ENCODE measurements at regions not wholly inside any gene's neighbourhood (a gene's known extent, or its start where the extent isn't known, plus 50 kb on each side); places are given as distances from the start of the nearest gene placed in this dataset.

DNA sequence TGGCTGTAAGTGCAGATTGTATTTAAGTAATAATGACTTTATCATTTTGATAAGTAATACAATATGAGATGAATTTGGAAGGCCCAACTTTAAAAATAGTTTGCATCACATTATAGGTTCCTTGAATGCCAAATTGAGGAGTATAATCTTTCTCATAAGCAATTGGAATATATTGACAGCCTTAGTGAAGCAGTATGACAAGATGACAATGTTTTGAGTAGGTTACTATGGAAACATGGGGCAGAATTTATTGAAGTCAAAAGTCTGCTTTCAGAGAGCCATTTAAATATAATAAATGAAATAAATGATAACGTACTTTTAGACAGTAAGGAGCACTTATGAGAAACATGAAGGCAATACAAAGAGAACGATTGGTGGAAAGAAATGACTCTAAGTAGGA, 776.4 kb downstream of the TECRL start:
- H3K27ac Mint-ChIP-seq: no peak overlapping the region
- peaks cover 3% of the 10 kb centered on the region for H3K9me3 Mint-ChIP-seq (ENCODE audit: low read depth)
- H3K27me3 Mint-ChIP-seq: no peaks in the 10 kb centered on the region
- no peak overlapping the region for H3K4me3 Mint-ChIP-seq (ENCODE audit: low read depth)
- H3K4me1 Mint-ChIP-seq (ENCODE audit: low read depth): no peaks in the 10 kb centered on the region
- H3K36me3 Mint-ChIP-seq (ENCODE audit: insufficient read depth): no peaks in the 10 kb centered on the region
- TF ChIP-seq, protein P1, sequence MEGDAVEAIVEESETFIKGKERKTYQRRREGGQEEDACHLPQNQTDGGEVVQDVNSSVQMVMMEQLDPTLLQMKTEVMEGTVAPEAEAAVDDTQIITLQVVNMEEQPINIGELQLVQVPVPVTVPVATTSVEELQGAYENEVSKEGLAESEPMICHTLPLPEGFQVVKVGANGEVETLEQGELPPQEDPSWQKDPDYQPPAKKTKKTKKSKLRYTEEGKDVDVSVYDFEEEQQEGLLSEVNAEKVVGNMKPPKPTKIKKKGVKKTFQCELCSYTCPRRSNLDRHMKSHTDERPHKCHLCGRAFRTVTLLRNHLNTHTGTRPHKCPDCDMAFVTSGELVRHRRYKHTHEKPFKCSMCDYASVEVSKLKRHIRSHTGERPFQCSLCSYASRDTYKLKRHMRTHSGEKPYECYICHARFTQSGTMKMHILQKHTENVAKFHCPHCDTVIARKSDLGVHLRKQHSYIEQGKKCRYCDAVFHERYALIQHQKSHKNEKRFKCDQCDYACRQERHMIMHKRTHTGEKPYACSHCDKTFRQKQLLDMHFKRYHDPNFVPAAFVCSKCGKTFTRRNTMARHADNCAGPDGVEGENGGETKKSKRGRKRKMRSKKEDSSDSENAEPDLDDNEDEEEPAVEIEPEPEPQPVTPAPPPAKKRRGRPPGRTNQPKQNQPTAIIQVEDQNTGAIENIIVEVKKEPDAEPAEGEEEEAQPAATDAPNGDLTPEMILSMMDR (IDR thresholded peaks at IDR 0.05; ENCODE audit: unreplicated experiment): no peak
- no peak for DNase-seq (ENCODE audit: low spot score, unreplicated experiment)

DNA sequence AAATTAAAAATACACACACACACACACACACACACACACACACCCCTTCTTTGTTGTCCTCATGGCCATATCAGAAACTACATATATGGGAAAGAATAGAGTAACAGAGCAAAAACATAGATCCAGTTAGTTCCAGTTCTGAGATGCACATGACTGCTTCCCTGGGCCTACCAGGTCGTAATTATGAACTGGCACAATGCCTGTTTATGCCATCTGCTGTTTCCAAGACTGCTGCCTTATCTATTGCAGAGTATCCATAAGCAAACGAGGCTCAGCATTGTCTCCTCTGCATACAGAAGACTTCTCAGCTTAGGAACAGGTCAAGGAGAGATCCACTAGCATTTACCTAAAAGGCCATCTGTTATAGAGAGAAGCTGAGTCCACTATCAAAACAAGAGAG, 789.0 kb downstream of the TECRL start:
- TF ChIP-seq, protein P1 (IDR thresholded peaks at IDR 0.05; ENCODE audit: unreplicated experiment): no peak
- Mint-ChIP-seq H3K9me3 (ENCODE audit: low read depth) (no peaks in the 10 kb centered on the region), H3K27ac (no peak overlapping the region), H3K36me3 (ENCODE audit: insufficient read depth) (no peaks in the 10 kb centered on the region), H3K4me3 (ENCODE audit: low read depth) (no peak overlapping the region), H3K27me3 (no peaks in the 10 kb centered on the region), H3K4me1 (ENCODE audit: low read depth) (no peaks in the 10 kb centered on the region)
- no peak for DNase-seq (ENCODE audit: low spot score, unreplicated experiment)

DNA sequence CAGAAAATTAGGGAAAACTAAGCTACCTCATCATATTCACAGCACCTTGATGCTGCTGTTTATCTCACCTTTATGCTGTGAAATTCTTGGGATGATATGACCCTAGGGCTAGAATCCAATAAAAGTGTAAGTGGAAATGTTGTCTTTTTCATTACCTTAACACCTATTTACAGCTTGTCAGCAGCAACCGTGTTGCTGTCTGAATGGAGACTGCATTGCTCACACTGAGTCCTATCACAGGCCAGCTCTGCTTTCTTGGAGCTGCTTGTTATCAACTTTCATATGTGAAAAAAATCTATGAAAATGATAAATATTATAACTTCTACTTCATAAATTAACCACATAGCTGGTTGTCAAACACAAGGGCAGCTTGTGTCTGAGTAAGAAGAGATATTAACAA, 789.5 kb downstream of the TECRL start:
- TF ChIP-seq, protein P1 (IDR thresholded peaks at IDR 0.05; ENCODE audit: unreplicated experiment): no peak
- DNase-seq (ENCODE audit: low spot score, unreplicated experiment): no peak
- Mint-ChIP-seq H3K4me1 (ENCODE audit: low read depth) (no peaks in the 10 kb centered on the region), H3K27me3 (no peaks in the 10 kb centered on the region), H3K27ac (no peak overlapping the region), H3K9me3 (ENCODE audit: low read depth) (no peaks in the 10 kb centered on the region), H3K36me3 (ENCODE audit: insufficient read depth) (no peaks in the 10 kb centered on the region), H3K4me3 (ENCODE audit: low read depth) (no peak overlapping the region)

DNA sequence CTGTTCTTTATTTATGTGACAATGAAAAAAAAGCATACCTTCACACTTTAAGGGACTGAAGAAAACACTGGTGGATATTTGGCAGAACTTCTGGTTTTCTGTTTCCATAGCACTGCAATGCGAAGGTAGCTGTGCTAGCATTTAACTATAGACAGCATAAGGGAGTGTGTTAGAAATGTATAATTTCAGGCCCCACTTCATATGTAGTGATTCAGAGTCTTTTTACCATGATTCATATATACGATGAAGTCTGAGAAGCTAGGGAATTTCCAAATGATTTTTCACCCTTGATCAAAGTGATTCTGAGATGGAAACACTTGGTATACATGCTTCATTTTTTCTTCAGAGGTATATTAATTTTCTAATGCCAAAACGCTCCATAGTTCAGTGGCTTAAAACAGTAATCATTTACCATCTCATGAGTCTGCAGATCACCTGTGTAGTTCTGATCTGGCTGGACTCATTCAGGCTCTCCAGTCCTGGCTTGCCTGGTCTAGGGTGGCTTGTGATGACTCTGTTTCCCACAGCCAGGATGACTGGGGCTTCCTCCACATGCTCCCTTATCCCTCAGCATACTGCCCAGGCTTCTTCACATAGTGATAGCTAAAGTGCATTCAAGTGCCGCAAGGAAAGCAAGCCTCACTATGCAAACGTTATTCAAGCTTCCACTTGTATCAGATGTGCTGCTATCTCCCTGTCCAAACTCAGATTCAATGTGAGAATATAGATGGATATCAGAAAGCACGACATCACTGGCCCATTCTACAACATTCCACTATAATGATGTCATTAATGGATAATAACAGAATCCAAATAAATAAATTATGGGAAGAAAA, 790.1 kb downstream of the TECRL start:
- Mint-ChIP-seq H3K36me3 (ENCODE audit: insufficient read depth) (no peaks in the 10 kb centered on the region), H3K4me3 (ENCODE audit: low read depth) (no peak overlapping the region), H3K9me3 (ENCODE audit: low read depth) (no peaks in the 10 kb centered on the region), H3K27ac (no peak overlapping the region), H3K4me1 (ENCODE audit: low read depth) (no peaks in the 10 kb centered on the region), H3K27me3 (no peaks in the 10 kb centered on the region)
- TF ChIP-seq, protein P1 (IDR thresholded peaks at IDR 0.05; ENCODE audit: unreplicated experiment): no peak
- DNase-seq (ENCODE audit: low spot score, unreplicated experiment): no peak

DNA sequence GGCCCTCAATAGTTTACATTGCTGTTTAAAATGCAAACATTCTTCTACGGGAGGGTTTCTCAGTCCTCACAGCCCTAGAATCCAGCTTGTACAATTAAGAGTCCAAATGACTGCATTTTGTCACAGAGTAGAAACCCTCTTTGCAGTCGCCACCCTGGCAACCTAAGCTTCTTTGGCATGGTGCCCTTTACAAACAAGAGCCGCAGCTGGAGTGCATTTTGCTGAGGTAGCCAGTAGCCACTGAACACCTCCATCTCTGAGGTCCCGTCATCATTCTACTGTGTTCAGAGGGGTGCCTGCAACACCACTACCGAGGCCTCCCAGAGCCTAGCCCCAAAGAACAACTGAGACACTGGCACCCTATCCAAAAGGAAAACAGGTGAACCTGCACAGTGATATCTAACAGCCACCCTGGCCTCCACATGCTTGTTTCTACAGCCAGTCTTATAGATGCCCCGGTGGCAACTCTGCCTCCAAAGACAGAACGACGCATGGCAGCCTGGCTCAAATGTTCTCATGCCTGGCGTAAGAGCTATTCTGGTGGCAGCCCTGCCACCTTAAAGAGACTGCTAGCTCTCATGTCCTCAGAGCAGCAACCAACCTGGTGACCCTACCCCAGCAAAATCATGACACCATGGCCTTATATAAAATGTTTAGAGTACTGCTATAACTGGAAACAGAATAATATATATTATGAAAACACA, 801.9 kb downstream of the TECRL start:
- Mint-ChIP-seq H3K9me3 (ENCODE audit: low read depth) (no peaks in the 10 kb centered on the region), H3K27me3 (no peaks in the 10 kb centered on the region)

More for the DNA sequence above, 801.9 kb downstream of the TECRL start:
- no peak for DNase-seq (ENCODE audit: low spot score, unreplicated experiment)
- H3K36me3 Mint-ChIP-seq (ENCODE audit: insufficient read depth): no peaks in the 10 kb centered on the region
- TF ChIP-seq, protein P1 (IDR thresholded peaks at IDR 0.05; ENCODE audit: unreplicated experiment): no peak
- H3K4me3 Mint-ChIP-seq (ENCODE audit: low read depth): no peak overlapping the region
- no peaks in the 10 kb centered on the region for H3K4me1 Mint-ChIP-seq (ENCODE audit: low read depth)
- H3K27ac Mint-ChIP-seq: no peak overlapping the region
